Erythroblast (primary cell): ENCODE measurements at regions not wholly inside any gene's neighbourhood (a gene's known extent, or its start where the extent isn't known, plus 50 kb on each side); places are given as distances from the start of the nearest gene placed in this dataset.

Experiments used
- GATA1 ChIP-seq: IDR thresholded peaks from 2 replicates; pipeline ENCODE4 v1.6.1; 2011; ENCODE audit warnings: low read depth, mild to moderate bottlenecking, control low read depth, low read length, moderate library complexity
- POLR2A ChIP-seq: IDR thresholded peaks from 2 replicates; pipeline ENCODE4 v1.6.1; 2011; ENCODE audit warnings: mild to moderate bottlenecking, low read length

DNA sequence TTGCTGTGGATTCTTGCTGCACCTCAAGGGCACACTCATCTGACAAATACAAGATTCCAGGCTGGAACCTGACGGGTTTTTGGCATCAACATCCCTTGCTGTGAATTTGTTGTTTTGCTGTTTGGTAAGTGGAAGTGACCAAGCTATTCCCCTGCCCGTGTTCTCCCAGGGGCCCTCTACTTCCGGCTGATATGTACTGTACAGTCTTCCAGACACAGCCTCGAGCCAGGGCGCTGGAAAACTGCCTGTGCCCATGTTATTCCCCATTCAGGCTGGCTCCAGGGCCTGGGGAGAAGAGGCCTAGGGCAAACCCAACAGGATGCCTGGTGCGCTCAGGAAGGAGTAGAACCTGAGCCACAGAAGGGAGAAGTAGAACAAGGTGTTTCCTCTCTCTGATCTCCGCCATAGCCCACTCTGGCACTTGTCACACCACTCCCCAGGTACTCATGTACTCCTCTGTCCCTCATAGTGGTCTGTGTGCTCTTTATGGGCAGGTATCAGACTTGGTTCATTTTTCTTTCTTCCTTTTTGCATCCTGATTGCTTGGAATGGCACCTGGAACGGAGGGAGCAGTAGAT, 67.8 kb upstream of the LTA4H start:
- TF ChIP-seq POLR2A (no peak), GATA1 (no peak)
